ENCODE measurements at regions not wholly inside any gene's neighbourhood (a gene's known extent, or its start where the extent isn't known, plus 50 kb on each side); places are given as distances from the start of the nearest gene placed in this dataset.

DNA sequence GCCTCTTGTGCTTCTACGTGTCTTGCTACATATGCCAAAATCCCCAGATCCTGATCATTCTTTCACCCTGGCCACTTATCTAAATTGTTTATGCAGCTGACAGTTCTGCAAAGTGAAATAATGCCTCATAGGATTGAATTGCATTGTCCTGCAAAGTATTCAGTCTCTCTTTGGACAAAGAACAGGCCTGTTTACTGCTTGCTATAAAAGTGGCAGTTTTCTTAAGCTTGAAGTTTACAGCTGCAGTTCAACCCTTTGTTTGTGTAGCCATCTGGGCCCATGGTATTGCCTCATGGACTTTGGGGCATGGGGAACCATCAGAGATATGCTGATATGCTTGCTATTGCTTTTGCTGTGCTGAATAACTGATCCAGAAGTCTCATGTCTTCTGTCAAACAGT is 523.2 kb downstream of the OTOL1 start:
- CTCF ChIA-PET (ENCODE audit: low intra/inter-chr PET ratio) = no interaction called here
- 9% methylated on average over 1 of the region's 1 CpG for WGBS (ENCODE audit: insufficient coverage, low coverage, missing lambda C conversion rate)

DNA sequence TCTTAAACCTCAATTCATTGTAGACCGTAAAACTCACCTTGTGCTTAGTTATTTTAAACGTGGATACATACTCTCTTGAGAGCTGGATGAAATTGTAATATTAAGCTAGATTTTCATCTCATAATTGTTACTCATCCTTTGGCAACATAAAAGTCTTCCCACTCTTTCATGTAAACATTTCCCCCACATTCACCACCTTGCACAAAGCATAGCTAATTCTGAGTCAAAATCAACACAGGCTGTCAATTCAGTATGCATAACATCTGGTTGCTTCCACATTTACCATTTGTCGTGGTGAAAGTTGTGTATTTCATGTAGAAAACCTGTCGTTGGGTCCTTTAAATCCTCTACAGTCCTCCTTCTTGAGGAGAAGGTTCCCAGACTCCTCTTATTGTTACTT is 524.6 kb downstream of the OTOL1 start:
- H3K4me1 ChIP-seq (replicated peaks in 1 of 2; ENCODE audit: control insufficient read depth in 2 of 2, insufficient read depth in 2 of 2, low read length in 2 of 2) = no peaks in the 10 kb centered on the region
- H3K9ac ChIP-seq (ENCODE audit: insufficient read depth in 1 of 2, low read depth in 2 of 2, low read length in 2 of 2) = no peak overlapping the region
- no peak overlapping the region for H3K4me3 ChIP-seq
- FAIRE-seq = no peak
- no peak for DNase-seq (ENCODE audit: extremely low read depth in 1 of 4, low spot score in 3 of 4)
- no peak overlapping the region for H3K4me2 ChIP-seq (ENCODE audit: insufficient read depth, low read length)
- 0% methylated on average over 3 of the region's 4 CpGs for WGBS (ENCODE audit: insufficient coverage, low coverage, missing lambda C conversion rate)
- H3K79me2 ChIP-seq (ENCODE audit: control insufficient read depth, insufficient read depth, low read length) = no peaks in the 10 kb centered on the region
- intact Hi-C loops (cut with micrococcal nuclease) = no loop called here
- no peak overlapping the region for H2AFZ ChIP-seq (ENCODE audit: low read depth, low read length)
- in situ Hi-C loops (cut with MboI) = no loop called here
- H3K9me1 ChIP-seq (ENCODE audit: control insufficient read depth, insufficient read depth, low read length) = no peaks in the 10 kb centered on the region
- no TSS peak for BruUV-seq (replicated peaks)
- no peak for ATAC-seq
- TF ChIP-seq, protein P1, sequence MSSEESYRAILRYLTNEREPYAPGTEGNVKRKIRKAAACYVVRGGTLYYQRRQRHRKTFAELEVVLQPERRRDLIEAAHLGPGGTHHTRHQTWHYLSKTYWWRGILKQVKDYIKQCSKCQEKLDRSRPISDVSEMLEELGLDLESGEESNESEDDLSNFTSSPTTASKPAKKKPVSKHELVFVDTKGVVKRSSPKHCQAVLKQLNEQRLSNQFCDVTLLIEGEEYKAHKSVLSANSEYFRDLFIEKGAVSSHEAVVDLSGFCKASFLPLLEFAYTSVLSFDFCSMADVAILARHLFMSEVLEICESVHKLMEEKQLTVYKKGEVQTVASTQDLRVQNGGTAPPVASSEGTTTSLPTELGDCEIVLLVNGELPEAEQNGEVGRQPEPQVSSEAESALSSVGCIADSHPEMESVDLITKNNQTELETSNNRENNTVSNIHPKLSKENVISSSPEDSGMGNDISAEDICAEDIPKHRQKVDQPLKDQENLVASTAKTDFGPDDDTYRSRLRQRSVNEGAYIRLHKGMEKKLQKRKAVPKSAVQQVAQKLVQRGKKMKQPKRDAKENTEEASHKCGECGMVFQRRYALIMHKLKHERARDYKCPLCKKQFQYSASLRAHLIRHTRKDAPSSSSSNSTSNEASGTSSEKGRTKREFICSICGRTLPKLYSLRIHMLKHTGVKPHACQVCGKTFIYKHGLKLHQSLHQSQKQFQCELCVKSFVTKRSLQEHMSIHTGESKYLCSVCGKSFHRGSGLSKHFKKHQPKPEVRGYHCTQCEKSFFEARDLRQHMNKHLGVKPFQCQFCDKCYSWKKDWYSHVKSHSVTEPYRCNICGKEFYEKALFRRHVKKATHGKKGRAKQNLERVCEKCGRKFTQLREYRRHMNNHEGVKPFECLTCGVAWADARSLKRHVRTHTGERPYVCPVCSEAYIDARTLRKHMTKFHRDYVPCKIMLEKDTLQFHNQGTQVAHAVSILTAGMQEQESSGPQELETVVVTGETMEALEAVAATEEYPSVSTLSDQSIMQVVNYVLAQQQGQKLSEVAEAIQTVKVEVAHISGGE (CRISPR knock-in tag; IDR thresholded peaks at IDR 0.05) = no peak
- H3K9me3 ChIP-seq (replicated peaks; ENCODE audit: control insufficient read depth, insufficient read depth, low read depth, low read length) = peaks cover 2% of the 10 kb centered on the region; the same call in 1 of the 2 replicates
- no peaks in the 10 kb centered on the region for H3K27me3 ChIP-seq (ENCODE audit: control insufficient read depth in 2 of 2, insufficient read depth in 2 of 2, low read length in 2 of 2)
- H3K36me3 ChIP-seq (ENCODE audit: control insufficient read depth, insufficient read depth, low read length) = no peaks in the 10 kb centered on the region
- no peak overlapping the region for H3K27ac ChIP-seq (ENCODE audit: extremely low read depth, low read depth, low read length)
- POLR2A ChIA-PET = no interaction called here
- CTCF ChIA-PET (ENCODE audit: low intra/inter-chr PET ratio) = no interaction called here
- H4K20me1 ChIP-seq (replicated peaks; ENCODE audit: control insufficient read depth, insufficient read depth, low read length) = no peaks in the 10 kb centered on the region

More for the DNA sequence above, 523.2 kb downstream of the OTOL1 start:
- no peak overlapping the region for H3K4me2 ChIP-seq (ENCODE audit: insufficient read depth, low read length)
- no peak overlapping the region for H3K4me3 ChIP-seq
- H3K27me3 ChIP-seq (ENCODE audit: control insufficient read depth in 2 of 2, insufficient read depth in 2 of 2, low read length in 2 of 2) = no peaks in the 10 kb centered on the region
- peaks cover 2% of the 10 kb centered on the region; the same call in 1 of the 2 replicates for H3K9me3 ChIP-seq (replicated peaks; ENCODE audit: control insufficient read depth, insufficient read depth, low read depth, low read length)
- H3K4me1 ChIP-seq (replicated peaks in 1 of 2; ENCODE audit: control insufficient read depth in 2 of 2, insufficient read depth in 2 of 2, low read length in 2 of 2) = no peaks in the 10 kb centered on the region
- H4K20me1 ChIP-seq (replicated peaks; ENCODE audit: control insufficient read depth, insufficient read depth, low read length) = no peaks in the 10 kb centered on the region
- no peaks in the 10 kb centered on the region for H3K9me1 ChIP-seq (ENCODE audit: control insufficient read depth, insufficient read depth, low read length)
- in situ Hi-C loops (cut with MboI) (no loop called here), intact Hi-C loops (cut with micrococcal nuclease) (no loop called here)
- DNase-seq (ENCODE audit: extremely low read depth in 1 of 4, low spot score in 3 of 4) (no peak), ATAC-seq (no peak), FAIRE-seq (no peak)
- no TSS peak for BruUV-seq (replicated peaks)
- no peak overlapping the region for H2AFZ ChIP-seq (ENCODE audit: low read depth, low read length)
- TF ChIP-seq HOXB6 (CRISPR knock-in tag; IDR thresholded peaks at IDR 0.05; ENCODE audit: borderline replicate concordance) (no peak), ETV1 (tag; conservative IDR thresholded peaks at IDR 0.05; ENCODE audit: low read depth) (no peak), L3MBTL2 (IDR thresholded peaks at IDR 0.05) (no peak), ZNF668 (CRISPR knock-in tag; IDR thresholded peaks at IDR 0.05) (no peak), SETDB1 (IDR thresholded peaks at IDR 0.05; ENCODE audit: low read length) (no peak)
- no peak overlapping the region for H3K27ac ChIP-seq (ENCODE audit: extremely low read depth, low read depth, low read length)
- H3K79me2 ChIP-seq (ENCODE audit: control insufficient read depth, insufficient read depth, low read length) = no peaks in the 10 kb centered on the region
- POLR2A ChIA-PET = no interaction called here
- H3K9ac ChIP-seq (ENCODE audit: insufficient read depth in 1 of 2, low read depth in 2 of 2, low read length in 2 of 2) = no peak overlapping the region
- no peaks in the 10 kb centered on the region for H3K36me3 ChIP-seq (ENCODE audit: control insufficient read depth, insufficient read depth, low read length)
